Astrocyte (in vitro differentiated cells and primary cell): ENCODE measurements at regions not wholly inside any gene's neighbourhood (a gene's known extent, or its start where the extent isn't known, plus 50 kb on each side); places are given as distances from the start of the nearest gene placed in this dataset.

Source experiments
- DNase-seq: peaks from one replicate; pipeline ENCODE4 v3.0.0-alpha.2; 2010; ENCODE audit warnings: low read depth
- FAIRE-seq: peaks from 2 replicates; lab custom pipeline; 2011; peaks lifted over from hg19 to GRCh38; lab: Jason Lieb, UNC
- H2AFZ ChIP-seq: 2 replicates; pipeline ENCODE4 v1.6.0; 2012; ENCODE audit warnings: low read depth, low read length, inconsistent platforms
- H3K27ac ChIP-seq: 2 replicates; pipeline ENCODE4 v1.5.1; 2011; ENCODE audit warnings: low read depth, low read length, inconsistent platforms
- H3K27me3 ChIP-seq: 2 replicates; pipeline ENCODE4 v1.6.0; 2011; ENCODE audit warnings: low read length, inconsistent platforms; ENCODE audit not compliant: insufficient read depth
- H3K36me3 ChIP-seq: 2 replicates; pipeline ENCODE4 v1.5.1; 2011; ENCODE audit warnings: low read length, inconsistent platforms; ENCODE audit not compliant: insufficient read depth
- H3K4me1 ChIP-seq: 2 replicates; pipeline ENCODE4 v1.5.1; 2011; ENCODE audit warnings: low read length, inconsistent platforms; ENCODE audit not compliant: insufficient read depth
- H3K4me2 ChIP-seq: 2 replicates; pipeline ENCODE4 v1.6.0; 2012; ENCODE audit warnings: low read length, inconsistent platforms
- H3K4me3 ChIP-seq: 2 replicates; pipeline ENCODE4 v1.5.1; 2011; ENCODE audit warnings: low read depth, mild to moderate bottlenecking, low read length, inconsistent platforms; ENCODE audit not compliant: insufficient read depth
- H3K79me2 ChIP-seq: 2 replicates; pipeline ENCODE4 v1.6.0; 2012; ENCODE audit warnings: mild to moderate bottlenecking, low read length, inconsistent platforms; ENCODE audit not compliant: insufficient read depth
- H3K9ac ChIP-seq: 2 replicates; pipeline ENCODE4 v1.6.0; 2012; ENCODE audit warnings: mild to moderate bottlenecking, low read length, inconsistent platforms
- H3K9me3 ChIP-seq: 2 replicates; pipeline ENCODE4 v1.5.1; 2012; ENCODE audit warnings: low read depth, mild to moderate bottlenecking, low read length, inconsistent platforms; ENCODE audit not compliant: insufficient read depth
- H4K20me1 ChIP-seq: 2 replicates; pipeline ENCODE4 v1.6.0; 2012; ENCODE audit warnings: low read length, inconsistent platforms; ENCODE audit not compliant: insufficient read depth
- H3K27ac Mint-ChIP-seq: one replicate; pipeline ENCODE4 v1.8.0; 2021; ENCODE audit warnings: mild to moderate bottlenecking, mixed read lengths; ENCODE audit not compliant: unreplicated experiment
- H3K27me3 Mint-ChIP-seq: one replicate; pipeline ENCODE4 v1.8.0; 2021; ENCODE audit warnings: low read depth, mixed read lengths; ENCODE audit not compliant: unreplicated experiment
- H3K36me3 Mint-ChIP-seq: one replicate; pipeline ENCODE4 v1.8.0; 2021; ENCODE audit warnings: low read depth, mixed read lengths; ENCODE audit not compliant: unreplicated experiment
- H3K4me1 Mint-ChIP-seq: one replicate; pipeline ENCODE4 v1.8.0; 2021; ENCODE audit warnings: low read depth, mixed read lengths; ENCODE audit not compliant: unreplicated experiment
- H3K4me3 Mint-ChIP-seq: one replicate; pipeline ENCODE4 v1.8.0; 2021; ENCODE audit warnings: mild to moderate bottlenecking, moderate library complexity, mixed read lengths; ENCODE audit not compliant: unreplicated experiment
- H3K9me3 Mint-ChIP-seq: one replicate; pipeline ENCODE4 v1.8.0; 2021; ENCODE audit warnings: mild to moderate bottlenecking, mixed read lengths; ENCODE audit not compliant: unreplicated experiment
- EZH2 ChIP-seq: IDR thresholded peaks from 2 replicates; pipeline ENCODE4 v1.6.1; 2012; ENCODE audit warnings: mild to moderate bottlenecking, low read length, inconsistent platforms; ENCODE audit not compliant: insufficient read depth
- TF ChIP-seq, protein P1 (sequence below): IDR thresholded peaks from 2 replicates; pipeline ENCODE4 v1.5.1; 2011; ENCODE audit warnings: low read depth, mild to moderate bottlenecking, inconsistent platforms, low read length, moderate library complexity; ENCODE audit not compliant: insufficient read depth

DNA sequence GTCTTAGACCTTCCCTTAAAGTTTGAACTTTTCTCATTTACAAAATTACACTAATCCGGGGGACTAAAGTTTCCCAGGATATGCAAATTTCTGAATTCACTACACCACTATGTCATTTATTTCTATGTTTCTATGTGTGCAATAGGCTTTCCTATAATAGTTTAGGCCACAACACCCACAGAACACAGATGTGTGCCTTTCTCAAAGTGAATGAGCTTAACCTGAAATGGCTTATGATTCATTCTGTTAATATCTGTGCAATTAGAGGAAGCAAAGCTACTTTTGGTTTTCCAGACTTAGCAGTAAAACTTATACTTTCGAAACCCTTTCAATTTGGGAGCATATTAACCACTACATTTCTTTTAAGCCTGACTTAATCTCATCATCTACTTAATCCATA lies 748.1 kb downstream of the GBE1 start:
- Histone ChIP-seq H3K27me3 (no peaks in the 10 kb centered on the region), H3K4me3 (no peak overlapping the region), H2AFZ (no peak overlapping the region), H3K4me1 (no peaks in the 10 kb centered on the region), H3K27ac (no peak overlapping the region), H3K9ac (no peak overlapping the region), H3K9me3 (no peaks in the 10 kb centered on the region), H4K20me1 (no peaks in the 10 kb centered on the region), H3K79me2 (no peaks in the 10 kb centered on the region), H3K36me3 (no peaks in the 10 kb centered on the region), H3K4me2 (no peak overlapping the region)
- Mint-ChIP-seq H3K9me3 (peaks cover 6% of the 10 kb centered on the region), H3K4me1 (no peaks in the 10 kb centered on the region), H3K27ac (no peak overlapping the region), H3K4me3 (no peak overlapping the region), H3K36me3 (no peaks in the 10 kb centered on the region), H3K27me3 (no peaks in the 10 kb centered on the region)
- FAIRE-seq (no peak), DNase-seq (peak; percentile 13)
- no peak for TF ChIP-seq EZH2
- TF ChIP-seq, protein P1, sequence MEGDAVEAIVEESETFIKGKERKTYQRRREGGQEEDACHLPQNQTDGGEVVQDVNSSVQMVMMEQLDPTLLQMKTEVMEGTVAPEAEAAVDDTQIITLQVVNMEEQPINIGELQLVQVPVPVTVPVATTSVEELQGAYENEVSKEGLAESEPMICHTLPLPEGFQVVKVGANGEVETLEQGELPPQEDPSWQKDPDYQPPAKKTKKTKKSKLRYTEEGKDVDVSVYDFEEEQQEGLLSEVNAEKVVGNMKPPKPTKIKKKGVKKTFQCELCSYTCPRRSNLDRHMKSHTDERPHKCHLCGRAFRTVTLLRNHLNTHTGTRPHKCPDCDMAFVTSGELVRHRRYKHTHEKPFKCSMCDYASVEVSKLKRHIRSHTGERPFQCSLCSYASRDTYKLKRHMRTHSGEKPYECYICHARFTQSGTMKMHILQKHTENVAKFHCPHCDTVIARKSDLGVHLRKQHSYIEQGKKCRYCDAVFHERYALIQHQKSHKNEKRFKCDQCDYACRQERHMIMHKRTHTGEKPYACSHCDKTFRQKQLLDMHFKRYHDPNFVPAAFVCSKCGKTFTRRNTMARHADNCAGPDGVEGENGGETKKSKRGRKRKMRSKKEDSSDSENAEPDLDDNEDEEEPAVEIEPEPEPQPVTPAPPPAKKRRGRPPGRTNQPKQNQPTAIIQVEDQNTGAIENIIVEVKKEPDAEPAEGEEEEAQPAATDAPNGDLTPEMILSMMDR: no peak

DNA sequence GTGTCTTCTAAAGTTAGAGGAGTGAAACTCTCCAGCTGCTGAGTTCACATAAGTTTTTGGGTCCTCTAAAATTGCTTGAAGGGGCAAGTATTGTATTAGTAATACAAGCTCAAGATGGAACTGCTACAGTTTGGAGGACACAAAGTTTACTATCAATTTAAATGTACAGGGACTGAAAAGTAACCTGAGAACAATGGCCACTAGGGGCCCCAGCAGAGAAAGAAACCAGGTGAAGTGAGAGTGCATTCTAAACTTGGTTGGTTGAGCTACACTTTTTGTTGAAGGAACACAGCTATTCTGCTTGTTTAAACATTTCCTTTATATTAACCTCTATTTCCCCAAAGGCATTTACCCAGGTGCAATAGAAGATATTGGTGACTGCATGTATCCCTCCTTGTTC lies 755.5 kb downstream of the GBE1 start:
- TF ChIP-seq EZH2: no peak
- TF ChIP-seq, protein P1: no peak
- Mint-ChIP-seq H3K4me1 (no peaks in the 10 kb centered on the region), H3K4me3 (no peak overlapping the region), H3K27ac (no peak overlapping the region), H3K36me3 (no peaks in the 10 kb centered on the region), H3K27me3 (no peaks in the 10 kb centered on the region), H3K9me3 (peaks cover 6% of the 10 kb centered on the region)
- Histone ChIP-seq H3K9ac (no peak overlapping the region), H3K4me3 (no peak overlapping the region), H4K20me1 (no peaks in the 10 kb centered on the region), H3K9me3 (no peaks in the 10 kb centered on the region), H3K36me3 (no peaks in the 10 kb centered on the region), H3K27me3 (no peaks in the 10 kb centered on the region), H3K4me2 (no peak overlapping the region), H3K79me2 (no peaks in the 10 kb centered on the region), H2AFZ (no peak overlapping the region), H3K4me1 (no peaks in the 10 kb centered on the region), H3K27ac (no peak overlapping the region)
- no peak for FAIRE-seq
- DNase-seq: no peak

DNA sequence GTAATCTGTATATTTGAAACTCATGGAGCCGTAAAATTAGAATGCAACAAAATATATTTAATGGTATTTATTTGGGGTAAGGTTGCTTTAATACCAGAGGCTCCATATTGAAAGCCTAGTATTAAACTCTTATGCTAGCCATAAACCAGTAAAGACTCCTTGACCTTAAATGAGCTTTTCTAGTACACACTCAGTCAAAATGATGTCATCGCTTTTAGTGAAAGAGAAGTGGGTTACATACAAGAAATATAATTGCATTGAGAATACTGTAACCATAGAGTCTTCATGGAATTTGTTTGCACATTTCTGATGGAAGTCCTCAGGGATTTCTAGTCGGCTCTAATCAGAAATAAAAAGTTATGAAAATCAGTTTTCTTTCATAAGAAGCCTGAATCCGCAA lies 757.6 kb downstream of the GBE1 start:
- Histone ChIP-seq H3K27me3 (no peaks in the 10 kb centered on the region), H2AFZ (no peak overlapping the region), H3K9me3 (no peaks in the 10 kb centered on the region), H3K4me3 (no peak overlapping the region), H3K79me2 (no peaks in the 10 kb centered on the region), H3K27ac (no peak overlapping the region), H4K20me1 (no peaks in the 10 kb centered on the region), H3K9ac (no peak overlapping the region), H3K4me1 (no peaks in the 10 kb centered on the region), H3K4me2 (no peak overlapping the region), H3K36me3 (no peaks in the 10 kb centered on the region)
- Mint-ChIP-seq H3K27me3 (no peaks in the 10 kb centered on the region), H3K4me3 (no peak overlapping the region), H3K27ac (no peak overlapping the region), H3K9me3 (no peaks in the 10 kb centered on the region), H3K4me1 (no peaks in the 10 kb centered on the region), H3K36me3 (no peaks in the 10 kb centered on the region)
- no peak for TF ChIP-seq EZH2
- TF ChIP-seq, protein P1: no peak
- no peak for FAIRE-seq
- DNase-seq: no peak
